RWPE2 (cell line): ENCODE measurements at regions not wholly inside any gene's neighbourhood (a gene's known extent, or its start where the extent isn't known, plus 50 kb on each side); places are given as distances from the start of the nearest gene placed in this dataset.

Experiments used
- ATAC-seq: fragments of 200-7000 bp; cut with Tn5 transposase; 3 replicates; pipeline ENCODE4 v1.9.1; 2021; ENCODE audit warnings: low read depth
- DNase-seq: peaks from one replicate; pipeline ENCODE4 v3.0.0-alpha.2; 2020; ENCODE audit warnings: low spot score
- H3K27ac ChIP-seq: fragments of 450-650 bp; 2 replicates; pipeline ENCODE4 v1.5.1; 2017; ENCODE audit warnings: mild to moderate bottlenecking; ENCODE audit not compliant: poor library complexity, severe bottlenecking
- H3K27me3 ChIP-seq: fragments of 250-450 bp; sonication (Bioruptor Pico); 2 replicates; pipeline ENCODE4 v1.5.1; 2021; ENCODE audit warnings: mild to moderate bottlenecking, moderate library complexity; ENCODE audit not compliant: insufficient read depth, poor library complexity, severe bottlenecking
- H3K36me3 ChIP-seq: fragments of 250-450 bp; sonication (Bioruptor Pico); 2 replicates; pipeline ENCODE4 v1.5.1; 2020; ENCODE audit warnings: low read depth, mild to moderate bottlenecking, moderate library complexity
- H3K4me1 ChIP-seq: fragments of 250-450 bp; sonication (Bioruptor Pico); 2 replicates; pipeline ENCODE4 v1.5.1; 2021; ENCODE audit warnings: mild to moderate bottlenecking, moderate library complexity; ENCODE audit not compliant: insufficient read depth, poor library complexity, severe bottlenecking
- H3K4me3 ChIP-seq: fragments of 250-450 bp; sonication (Bioruptor Pico); 2 replicates; pipeline ENCODE4 v1.5.1; 2021; ENCODE audit warnings: mild to moderate bottlenecking, moderate library complexity; ENCODE audit not compliant: severe bottlenecking
- H3K9me3 ChIP-seq: fragments of 250-450 bp; sonication (Bioruptor Pico); 2 replicates; pipeline ENCODE4 v1.5.1; 2021; ENCODE audit warnings: mild to moderate bottlenecking, moderate library complexity; ENCODE audit not compliant: severe bottlenecking
- CTCF ChIP-seq: fragments of 450-650 bp; IDR thresholded peaks from one replicate; pipeline ENCODE4 v1.5.1; 2017; ENCODE audit warnings: mild to moderate bottlenecking, moderate library complexity; ENCODE audit not compliant: poor library complexity, severe bottlenecking

GRCh38 chr14:86570371-86570770 is 1040.4 kb downstream of the FLRT2 start:
- Histone ChIP-seq H3K36me3 (no peaks in the 10 kb centered on the region), H3K9me3 (no peaks in the 10 kb centered on the region), H3K27ac (no peak overlapping the region), H3K4me1 (no peaks in the 10 kb centered on the region), H3K4me3 (no peak overlapping the region), H3K27me3 (peaks cover 2% of the 10 kb centered on the region)
- no peak for ATAC-seq
- no peak for TF ChIP-seq CTCF
- no peak for DNase-seq

GRCh38 chr14:86543521-86543920 is 1013.6 kb downstream of the FLRT2 start:
- Histone ChIP-seq H3K36me3 (no peaks in the 10 kb centered on the region), H3K4me3 (no peak overlapping the region), H3K9me3 (no peaks in the 10 kb centered on the region), H3K27me3 (no peaks in the 10 kb centered on the region), H3K27ac (no peak overlapping the region), H3K4me1 (no peaks in the 10 kb centered on the region)
- DNase-seq (no peak), ATAC-seq (no peak)
- TF ChIP-seq CTCF = no peak

- Histone ChIP-seq H3K4me3 (no peak overlapping the region), H3K27ac (no peak overlapping the region), H3K9me3 (no peaks in the 10 kb centered on the region), H3K27me3 (no peaks in the 10 kb centered on the region), H3K4me1 (no peaks in the 10 kb centered on the region), H3K36me3 (no peaks in the 10 kb centered on the region)
- DNase-seq (no peak), ATAC-seq (no peak)
- TF ChIP-seq CTCF = no peak
Observed at GRCh38 chr14:86541972-86542371, 1012.0 kb downstream of the FLRT2 start.

- ATAC-seq (no peak), DNase-seq (no peak)
- H3K4me1 ChIP-seq = no peaks in the 10 kb centered on the region
- no peak for TF ChIP-seq CTCF
- no peaks in the 10 kb centered on the region for H3K9me3 ChIP-seq
- H3K27me3 ChIP-seq = no peaks in the 10 kb centered on the region
- H3K27ac ChIP-seq = no peak overlapping the region
- no peaks in the 10 kb centered on the region for H3K36me3 ChIP-seq
- no peak overlapping the region for H3K4me3 ChIP-seq
Observed at GRCh38 chr14:86540636-86541247, 1010.8 kb downstream of the FLRT2 start.

- Histone ChIP-seq H3K27me3 (no peaks in the 10 kb centered on the region), H3K27ac (no peak overlapping the region), H3K9me3 (no peaks in the 10 kb centered on the region), H3K4me1 (no peaks in the 10 kb centered on the region), H3K4me3 (no peak overlapping the region), H3K36me3 (no peaks in the 10 kb centered on the region)
- DNase-seq (no peak), ATAC-seq (no peak)
- TF ChIP-seq CTCF = no peak
Observed at GRCh38 chr14:86539361-86540070, 1009.6 kb downstream of the FLRT2 start.
